COLO829 (cell line): ENCODE measurements at regions not wholly inside any gene's neighbourhood (a gene's known extent, or its start where the extent isn't known, plus 50 kb on each side); places are given as distances from the start of the nearest gene placed in this dataset.
"Not testable (repeated sequence)": the region's sequence is repeated elsewhere in the genome, so short reads cannot be mapped to it uniquely, and the experiment has no call there.

Source experiments
- DNase-seq: peaks from one replicate; pipeline ENCODE4 v3.0.0; 2012; ENCODE audit warnings: low spot score

DNA sequence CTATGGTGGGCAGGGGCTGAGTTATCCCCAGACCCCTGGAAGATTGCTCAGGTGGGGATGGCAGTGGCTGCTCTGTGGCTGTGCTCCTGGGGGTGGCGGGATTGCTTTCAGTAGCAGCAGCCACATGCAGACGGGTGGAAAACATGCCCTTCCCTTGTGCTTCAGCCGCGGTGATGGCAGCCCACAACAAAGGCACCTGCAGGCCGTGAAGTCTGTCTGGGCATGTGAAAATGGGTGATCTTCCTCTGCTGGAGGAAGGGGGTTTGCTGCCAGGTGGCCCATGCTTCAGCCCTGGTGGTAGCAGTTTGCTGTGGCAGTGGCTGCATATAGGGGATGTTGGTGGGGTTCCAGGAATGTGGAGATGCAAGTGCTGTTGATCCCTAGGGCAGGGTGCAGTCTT, 326.2 kb upstream of the RGS6 start:
- no peak for DNase-seq

DNA sequence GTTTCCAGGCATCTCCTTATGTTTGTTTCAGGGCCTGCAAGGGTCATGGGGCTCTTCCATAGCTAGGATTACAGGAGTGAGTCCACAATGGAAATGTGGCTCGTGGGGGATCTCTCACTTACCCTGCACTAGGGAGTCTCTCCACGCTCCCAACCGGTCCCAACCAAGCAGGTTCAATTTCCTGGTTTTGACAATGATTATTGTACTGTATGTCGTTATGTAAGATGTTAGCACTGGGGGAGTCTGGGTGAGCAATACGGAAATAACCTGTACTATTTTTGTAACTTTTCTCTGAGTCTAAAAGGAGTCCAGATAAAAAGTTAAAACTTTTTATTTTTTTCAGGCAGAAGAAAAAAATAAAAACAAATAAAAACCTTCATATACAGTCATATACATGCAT, 325.7 kb upstream of the RGS6 start:
- no peak for DNase-seq

DNA sequence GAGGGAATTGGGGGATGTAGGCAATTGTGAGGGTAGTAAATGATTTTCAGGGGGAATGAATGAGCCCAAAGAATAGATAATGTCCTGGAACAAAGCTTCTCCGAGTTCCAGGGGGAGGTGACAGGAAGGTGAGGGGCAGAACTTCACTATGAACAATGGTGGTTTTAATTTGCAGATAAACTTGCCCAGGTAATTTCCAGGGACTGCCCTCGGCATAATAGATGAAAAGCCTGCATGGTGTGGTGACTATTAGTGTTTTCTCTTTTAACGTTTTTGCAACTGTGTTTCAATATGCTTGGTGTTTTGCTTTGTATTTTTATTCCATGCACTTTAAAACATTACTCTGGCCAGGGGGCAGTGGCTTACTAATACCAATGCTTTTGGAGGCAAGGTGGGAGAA, 325.2 kb upstream of the RGS6 start:
- DNase-seq: no peak

DNA sequence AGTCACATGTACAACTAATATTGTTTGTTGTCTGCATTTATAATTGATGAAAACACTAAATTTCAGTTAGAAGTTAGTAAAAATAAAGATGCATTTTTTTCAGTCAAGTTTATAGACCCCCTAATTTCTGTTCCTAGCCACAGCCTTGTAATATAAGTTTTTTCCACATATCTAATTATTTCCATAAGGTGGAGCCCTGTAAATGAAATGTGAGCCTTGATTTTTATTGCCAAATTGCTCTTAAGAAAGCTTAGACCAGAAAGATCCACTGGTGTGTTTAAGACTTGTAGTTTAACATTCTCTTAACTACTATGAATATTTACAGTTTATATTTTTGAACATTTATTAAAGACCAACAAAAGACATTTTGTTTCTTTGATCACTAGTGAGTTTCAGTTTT, 322.1 kb upstream of the RGS6 start:
- no peak for DNase-seq

DNA sequence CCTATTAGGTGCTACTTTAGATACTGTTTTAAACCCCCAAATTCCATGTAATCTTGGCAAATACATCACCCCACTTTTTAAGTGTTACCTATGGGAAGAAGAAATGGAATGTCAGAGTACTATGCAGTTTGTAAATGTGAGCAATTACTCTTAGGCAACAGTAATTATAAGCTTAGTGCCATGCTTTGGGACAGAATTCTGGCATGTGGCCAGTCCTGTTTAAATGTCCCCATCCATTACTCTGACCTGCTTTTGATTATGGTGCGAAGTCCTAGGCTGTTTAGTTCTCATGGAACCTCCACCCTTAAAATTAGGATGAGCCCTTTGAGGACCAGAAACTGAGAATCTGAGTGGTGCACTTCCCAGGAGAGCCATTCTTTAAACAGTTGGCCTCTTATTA, 321.4 kb upstream of the RGS6 start:
- DNase-seq: no peak

DNA sequence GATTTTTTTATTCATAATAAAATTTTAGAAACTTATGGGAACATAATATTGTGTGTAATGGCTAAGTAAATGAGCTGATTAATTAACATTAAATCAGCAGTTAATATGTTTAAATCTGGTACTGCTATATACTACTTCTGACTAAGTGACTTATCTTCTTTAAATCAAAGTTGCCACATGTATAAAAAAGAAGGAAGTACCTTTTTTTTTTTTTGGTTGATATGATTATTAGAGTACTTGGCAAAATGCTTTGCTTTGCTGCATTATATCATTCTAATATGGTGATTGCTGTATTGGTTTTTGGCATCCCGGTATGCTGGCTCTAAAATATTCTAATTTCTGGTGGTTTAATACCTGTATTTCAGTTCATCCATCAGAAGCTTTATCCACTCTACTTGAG, 319.1 kb upstream of the RGS6 start:
- DNase-seq: no peak

DNA sequence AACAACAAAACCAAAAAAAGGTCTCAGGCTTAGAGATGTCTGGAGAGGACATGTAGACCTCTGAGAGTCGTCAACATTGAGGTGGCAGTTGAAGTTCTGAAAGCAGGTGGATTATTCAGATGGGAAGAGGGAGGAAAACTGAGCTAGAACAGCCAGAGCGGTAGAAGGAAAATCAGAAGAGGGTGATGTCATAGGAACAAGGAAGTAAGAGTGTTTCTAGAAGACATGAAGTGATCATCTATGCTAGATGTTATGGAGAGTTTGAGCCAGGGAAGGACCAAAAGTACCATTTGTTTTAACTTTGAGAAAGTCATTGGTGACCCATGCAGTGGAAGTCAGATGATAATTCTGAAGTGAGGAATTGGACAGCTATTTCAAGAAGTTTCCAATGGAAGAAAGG, 316.2 kb upstream of the RGS6 start:
- no peak for DNase-seq

DNA sequence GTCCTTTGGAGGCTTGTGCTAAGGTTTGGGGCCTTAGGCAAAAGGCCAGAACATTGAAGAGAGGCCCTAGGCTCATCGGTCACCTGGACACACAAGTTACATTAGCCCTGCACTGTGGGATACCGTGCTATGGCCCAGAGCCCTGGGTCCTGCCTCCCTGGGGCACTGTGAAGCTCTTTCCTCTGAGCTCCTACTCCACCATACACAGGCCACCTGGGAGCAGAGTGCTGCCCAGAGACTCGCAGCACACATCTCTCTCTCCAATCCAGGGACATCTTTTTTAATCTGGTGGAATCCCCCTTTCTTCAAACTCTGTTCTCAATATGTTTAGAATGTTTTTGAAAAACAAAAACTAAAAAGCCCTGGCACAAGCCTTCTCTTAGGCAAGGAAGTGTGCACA, 314.2 kb upstream of the RGS6 start:
- DNase-seq: no peak

DNA sequence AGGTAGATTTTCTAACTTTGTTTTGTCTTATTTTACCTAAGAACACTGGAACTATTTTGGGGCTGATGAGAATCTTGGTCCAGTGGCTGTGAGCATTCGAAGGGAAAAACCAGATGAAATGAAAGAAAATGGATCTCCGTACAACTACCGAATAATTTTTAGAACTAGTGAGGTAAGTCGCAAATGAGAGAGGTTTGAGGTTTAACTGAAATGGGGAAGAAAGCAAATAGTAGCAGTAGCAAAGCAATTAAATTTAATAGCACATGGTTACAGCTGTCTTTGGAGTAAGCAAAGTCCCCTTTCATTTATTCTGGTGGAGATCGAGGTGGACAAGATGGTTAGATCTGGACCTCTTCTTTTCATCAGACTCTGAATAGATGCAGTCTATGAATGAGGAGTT, 313.5 kb upstream of the RGS6 start:
- no peak for DNase-seq

DNA sequence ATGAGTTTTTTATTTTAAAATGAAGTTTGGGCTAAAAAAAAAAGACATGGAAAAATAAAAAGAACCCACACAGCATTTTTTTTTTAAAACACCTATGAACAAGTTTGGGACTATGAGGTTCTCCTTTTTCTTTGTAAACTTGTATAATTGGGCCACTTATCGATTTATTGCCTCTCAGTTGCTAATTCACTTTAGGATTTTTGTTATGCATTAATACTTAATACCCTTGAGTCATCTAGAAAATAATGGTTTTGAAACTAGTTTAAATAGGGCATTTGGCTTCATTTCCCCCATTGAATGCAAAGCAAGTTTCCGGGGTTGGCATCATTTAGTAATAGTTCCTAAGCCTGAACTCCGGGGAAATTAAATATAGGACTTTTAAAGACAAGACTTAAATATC, 312.8 kb upstream of the RGS6 start:
- DNase-seq: no peak

DNA sequence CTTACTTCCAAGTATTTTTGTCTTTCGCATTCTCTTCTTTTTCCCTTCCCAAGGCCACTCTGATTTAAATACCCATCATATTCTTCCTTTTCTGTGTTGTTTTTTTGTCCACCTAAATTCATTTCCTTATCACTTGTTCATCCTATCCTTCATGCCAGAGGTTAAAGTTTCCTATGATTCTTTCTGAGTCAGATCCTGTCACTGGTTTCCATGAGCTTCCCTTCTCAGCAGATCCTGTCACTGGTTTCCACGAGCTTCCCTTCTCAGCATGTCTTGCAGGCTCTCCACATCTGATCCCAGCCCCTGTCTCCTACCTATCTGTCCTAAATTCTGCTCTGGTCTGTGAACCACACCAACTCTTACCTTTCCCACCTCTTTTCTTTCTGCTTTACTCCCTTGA, 311.8 kb upstream of the RGS6 start:
- DNase-seq: no peak

DNA sequence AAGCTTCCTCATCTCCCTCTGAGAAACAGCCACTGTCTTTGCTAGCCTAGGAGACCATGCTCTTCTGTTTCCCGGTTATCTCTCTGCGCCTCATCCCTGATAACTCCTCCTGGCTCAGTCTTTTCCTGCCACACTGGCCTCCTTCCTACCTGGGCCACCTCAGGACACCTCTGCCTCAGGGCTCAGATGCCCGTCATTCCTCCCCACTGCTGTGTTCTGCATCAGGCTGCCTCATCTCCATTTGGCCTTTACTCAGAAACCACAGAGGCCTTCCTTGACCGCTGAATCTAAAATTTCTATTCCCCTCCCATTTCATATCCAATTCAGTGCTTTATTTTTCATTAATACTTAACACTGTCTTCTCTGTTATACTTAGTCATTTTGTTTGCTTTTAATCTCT, 311.0 kb upstream of the RGS6 start:
- no peak for DNase-seq

DNA sequence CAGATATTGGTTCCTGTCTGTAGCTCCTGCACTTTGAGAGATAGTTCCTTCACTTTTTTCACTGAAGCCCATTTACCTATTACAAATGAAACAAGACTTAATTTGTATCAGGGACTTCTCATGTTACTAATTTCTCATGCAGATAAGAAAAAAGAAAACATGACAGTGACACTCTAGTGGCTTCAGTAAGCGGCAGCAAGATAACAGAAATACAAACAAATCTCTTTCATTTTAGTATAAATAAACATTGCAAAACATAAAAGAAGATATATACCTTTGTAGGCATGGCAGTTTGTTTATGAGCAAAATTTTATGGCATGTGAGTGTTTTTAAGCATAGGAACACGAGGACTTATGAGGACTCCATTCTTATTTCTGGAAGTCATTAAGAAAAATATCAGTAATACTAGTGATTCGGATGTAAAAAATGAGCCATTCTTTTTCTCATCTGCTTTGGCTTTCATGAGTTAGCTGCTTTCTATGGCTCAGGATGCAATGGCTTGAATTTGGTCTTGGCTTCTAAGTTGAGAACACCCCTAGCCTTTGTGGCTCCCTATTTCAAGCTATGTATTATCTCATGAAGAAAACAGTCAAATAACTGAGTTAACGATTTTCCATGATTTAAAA, 310.1 kb upstream of the RGS6 start:
- no peak for DNase-seq

DNA sequence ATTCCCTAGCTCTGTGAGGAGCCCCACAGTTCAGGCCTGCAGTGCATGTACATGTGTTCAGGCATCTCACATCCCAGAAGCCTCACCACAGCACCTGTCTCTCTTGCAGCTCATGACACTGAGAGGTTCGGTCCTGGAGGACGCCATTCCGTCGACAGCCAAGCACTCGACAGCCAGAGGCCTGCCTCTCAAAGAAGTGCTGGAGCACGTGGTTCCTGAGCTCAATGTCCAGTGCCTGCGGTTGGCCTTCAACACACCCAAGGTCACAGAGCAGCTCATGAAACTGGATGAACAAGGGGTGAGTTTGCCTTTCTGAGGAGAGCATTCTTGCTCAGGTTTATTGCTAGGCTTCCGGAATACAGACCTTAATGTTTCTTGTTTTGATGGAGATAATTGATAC, 308.3 kb upstream of the RGS6 start:
- no peak for DNase-seq

DNA sequence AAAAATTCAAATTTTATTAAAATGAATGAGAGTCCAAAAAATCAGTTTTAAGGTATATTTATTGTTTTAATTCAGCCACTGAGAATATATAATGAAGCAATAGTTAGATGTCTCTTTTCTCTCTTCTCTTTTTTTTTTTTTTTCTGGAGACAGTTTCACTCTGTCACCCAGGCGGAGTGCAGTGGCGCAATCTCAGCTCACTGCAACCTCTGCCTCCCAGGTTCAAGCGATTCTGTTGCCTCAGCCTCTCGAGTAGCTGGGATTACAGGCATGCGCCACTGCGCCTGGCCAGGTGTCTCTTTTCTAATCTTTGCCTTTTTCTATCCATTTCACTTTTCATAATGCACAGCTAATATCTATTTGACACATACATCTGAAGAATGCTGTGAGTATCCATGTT, 307.1 kb upstream of the RGS6 start:
- no peak for DNase-seq

DNA sequence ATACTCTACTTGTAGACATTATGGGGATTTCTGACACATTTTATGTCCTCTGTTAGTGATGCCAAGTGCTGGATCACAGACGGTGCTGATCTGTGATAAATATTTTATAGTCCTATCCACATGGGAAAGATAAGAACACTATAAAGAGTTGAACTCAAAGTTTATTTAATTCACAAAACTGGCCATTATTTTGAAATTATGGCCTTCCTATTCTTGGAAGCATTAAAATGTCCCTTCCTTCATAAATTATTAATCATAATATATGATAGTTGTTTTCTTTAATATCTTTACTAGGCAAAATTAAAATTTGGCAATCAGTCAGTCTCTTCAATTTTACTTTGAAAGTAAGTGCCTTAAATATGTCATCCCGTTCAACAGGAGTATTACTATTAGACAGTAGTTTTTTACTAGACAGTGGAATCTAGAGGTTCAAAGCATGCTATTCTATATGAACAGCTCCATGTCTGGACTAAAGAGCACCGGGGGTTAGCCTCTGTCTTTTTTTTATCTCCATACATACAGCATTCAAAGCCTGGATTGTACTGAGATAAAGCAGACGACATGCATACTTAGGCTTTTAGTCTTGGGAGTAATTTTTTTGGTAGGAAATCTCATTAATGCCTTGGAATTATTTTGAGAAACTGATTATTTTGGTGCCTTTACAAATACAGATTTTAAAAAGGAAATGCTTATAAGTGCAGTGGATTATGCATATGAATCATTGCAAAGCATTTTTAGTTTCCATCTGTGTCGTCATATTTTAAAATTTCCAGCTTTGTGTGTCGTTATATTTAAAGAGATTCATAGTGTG, 306.1 kb upstream of the RGS6 start:
- no peak for DNase-seq

DNA sequence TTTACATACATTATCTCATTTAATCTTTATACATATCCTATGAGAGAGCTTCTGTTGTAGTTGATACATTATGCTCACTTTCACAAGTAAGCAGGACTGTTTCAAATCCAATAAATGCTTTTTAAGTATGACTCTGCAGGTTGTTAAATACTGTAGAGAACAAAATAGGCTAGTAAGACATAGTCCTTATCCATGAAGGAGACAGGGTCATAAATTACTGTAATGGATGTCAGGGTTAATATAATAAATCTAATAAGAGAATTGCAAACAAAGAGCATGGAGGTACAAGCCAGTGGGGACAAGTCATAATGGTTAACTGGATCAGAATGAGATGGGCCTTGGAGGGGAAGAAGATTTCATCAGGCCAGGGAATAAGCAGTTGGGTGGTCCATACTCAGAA, 303.8 kb upstream of the RGS6 start:
- DNase-seq: no peak

DNA sequence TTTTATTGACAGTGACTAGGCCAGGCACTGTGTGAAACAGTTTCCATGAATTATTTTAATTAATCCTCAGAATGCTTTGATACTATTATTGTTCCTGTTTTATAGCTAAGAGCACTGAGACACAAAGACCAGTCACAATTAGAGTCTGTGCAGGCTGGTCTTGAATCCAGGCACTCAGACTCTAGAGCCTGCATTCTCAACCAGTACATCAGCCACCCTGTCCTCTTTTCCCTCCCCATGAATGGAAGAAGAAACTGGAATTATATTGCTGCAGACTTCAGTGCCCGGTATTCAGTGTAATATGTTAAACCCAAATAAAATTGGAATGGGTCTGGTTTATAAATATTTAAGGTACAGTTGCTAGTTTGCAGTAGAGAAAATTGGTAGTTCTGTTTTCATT, 303.0 kb upstream of the RGS6 start:
- DNase-seq: no peak

DNA sequence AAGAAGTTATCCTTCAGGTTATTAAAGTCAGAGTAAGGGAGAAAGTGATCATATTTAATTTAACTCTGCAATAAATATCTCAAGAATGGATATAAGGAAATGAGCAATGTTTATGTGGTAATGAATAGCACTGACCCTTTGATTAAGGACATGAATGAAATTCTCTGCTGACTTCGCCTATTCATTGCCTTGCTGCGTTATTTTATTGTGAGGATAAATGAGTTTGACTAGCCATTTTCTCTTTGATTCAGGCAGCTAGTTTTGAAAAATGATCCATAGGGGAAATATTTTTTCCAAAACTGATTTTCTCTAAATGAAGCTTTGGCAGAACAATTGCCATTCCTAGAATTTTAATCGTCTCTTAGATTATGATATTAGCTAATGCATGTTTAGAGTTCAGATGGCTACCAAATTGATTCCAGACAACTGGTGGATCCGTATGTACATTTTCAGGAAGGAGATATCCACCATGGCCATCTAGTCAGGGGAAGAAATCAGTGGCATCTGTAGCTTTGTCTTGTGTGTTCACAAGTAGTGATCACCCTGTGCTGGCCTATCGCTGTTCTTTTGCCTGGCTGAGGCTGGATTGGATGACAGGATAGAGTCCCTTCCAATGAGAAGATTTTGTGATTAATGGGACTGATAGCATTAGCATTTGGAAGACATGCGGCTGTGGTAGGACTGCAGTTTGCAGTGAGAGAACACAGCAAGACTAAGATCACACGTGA, 302.3 kb upstream of the RGS6 start:
- no peak for DNase-seq

DNA sequence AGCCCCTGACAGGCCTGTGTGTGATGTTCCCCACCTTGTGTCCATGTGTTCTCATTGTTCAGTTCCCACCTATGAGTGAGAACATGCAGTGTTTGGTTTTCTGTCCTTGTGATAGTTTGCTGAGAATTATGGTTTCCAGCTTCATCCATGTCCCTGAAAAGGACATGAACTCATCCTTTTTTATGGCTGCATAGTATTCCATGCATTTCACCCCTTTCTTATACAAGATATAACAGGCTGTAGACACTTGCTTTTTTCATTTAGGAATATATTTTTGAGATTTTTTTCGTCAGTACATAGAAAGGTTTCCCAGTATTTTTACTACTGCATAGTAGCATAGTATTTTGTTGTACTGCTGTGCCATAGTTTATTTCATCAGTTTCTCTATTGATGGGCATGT, 301.2 kb upstream of the RGS6 start:
- not testable (repeated sequence) for DNase-seq

DNA sequence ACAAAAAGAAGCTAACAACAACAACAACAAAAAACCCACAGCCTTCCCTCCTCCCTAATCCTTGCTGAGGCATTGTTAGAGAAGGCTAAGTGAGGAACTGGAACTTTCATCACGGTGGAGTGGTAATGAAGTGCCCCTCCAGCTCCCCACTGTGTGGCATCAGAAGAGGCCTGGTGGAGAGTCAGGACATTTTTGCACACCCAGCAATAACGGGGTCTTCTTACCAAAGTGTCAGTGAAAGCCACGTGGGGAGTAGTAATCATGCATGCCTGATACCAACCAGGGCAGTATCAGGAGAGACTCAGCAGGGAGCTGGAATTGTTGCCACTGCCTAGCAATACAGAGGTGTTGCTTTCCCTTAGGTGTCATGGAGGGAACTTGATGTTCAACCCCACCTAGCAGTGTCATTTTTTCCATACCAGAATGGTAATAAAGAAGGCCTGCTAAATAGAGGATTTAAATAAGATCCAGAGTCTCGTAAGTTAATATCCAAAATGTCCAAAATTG, 299.7 kb upstream of the RGS6 start:
- DNase-seq: no peak

DNA sequence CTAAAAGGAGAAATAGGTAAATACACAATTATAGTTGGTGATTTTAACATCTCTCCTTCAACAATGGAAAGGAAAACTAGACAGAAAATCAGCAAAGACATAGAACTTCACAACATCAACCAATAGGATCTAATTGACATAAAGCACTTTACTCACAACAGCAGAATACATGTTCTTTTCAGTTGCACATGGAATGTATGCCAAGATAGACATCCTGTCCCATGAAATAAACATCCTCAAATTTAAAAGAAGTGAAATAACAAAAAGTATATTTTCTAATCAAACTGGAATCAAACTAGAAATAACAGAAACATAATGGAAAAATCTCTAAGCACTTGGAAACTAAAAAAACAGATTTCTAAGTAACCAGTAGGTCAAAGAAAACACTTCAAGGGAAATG, 296.2 kb upstream of the RGS6 start:
- no peak for DNase-seq

DNA sequence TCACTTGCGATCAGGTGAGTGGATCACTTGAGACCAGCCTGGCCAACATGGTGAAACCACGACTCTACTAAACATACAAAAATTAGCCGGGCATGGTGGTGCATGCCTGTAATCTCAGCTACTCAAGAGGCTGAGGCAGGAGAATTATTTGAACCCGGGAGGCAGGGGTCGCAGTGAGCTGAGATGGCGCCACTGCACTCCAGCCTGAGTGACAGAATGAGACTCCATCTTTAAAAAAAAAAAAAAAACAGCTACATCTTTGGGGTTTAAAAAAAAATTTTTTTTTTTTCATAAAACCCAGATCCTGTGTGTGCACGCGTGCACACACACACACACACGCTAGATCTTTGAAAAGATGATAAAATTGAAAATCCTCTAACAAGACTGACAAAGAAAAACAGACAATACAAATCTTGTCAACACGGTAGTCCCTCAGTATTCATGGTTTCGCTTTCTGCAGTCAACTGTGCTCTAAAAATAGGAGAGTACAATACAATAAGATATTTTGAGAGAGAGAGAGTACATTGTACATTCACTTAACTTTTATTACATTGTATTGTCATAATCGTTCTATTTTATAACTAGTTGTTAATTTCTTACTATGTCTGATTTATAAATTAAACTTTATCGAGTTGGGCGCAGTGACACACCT, 295.3 kb upstream of the RGS6 start:
- no peak for DNase-seq
